Tibial artery (tissue), 4 donors: ENCODE measurements at regions not wholly inside any gene's neighbourhood (a gene's known extent, or its start where the extent isn't known, plus 50 kb on each side); places are given as distances from the start of the nearest gene placed in this dataset.

ENCODE experiments used
- DNase-seq, 2 donors: peaks; one replicate each; pipeline ENCODE4 v3.0.0-alpha.2; 2019
- H3K27ac ChIP-seq, 2 donors: fragments of 200-600 bp; sonication (generic) in 1 of 2; 1 replicate in 1 of 2; 2 replicates in 1 of 2; pipeline ENCODE4 v1.5.1; 2018 to 2019; ENCODE audit warnings: mild to moderate bottlenecking in 1 of 2
- H3K27me3 ChIP-seq, 2 donors: fragments of 200-600 bp; sonication (generic) in 1 of 2; one replicate each; pipeline versions ENCODE4 v1.5.1 to v1.6.0; 2016 to 2019
- H3K36me3 ChIP-seq, 3 donors: fragments of 200-600 bp; sonication (generic) in 2 of 3; one replicate each; pipeline ENCODE4 v1.5.1; 2016 to 2019; ENCODE audit warnings: mild to moderate bottlenecking in 2 of 3
- H3K4me1 ChIP-seq, 4 donors: fragments of 200-600 bp; sonication (generic) in 2 of 4; 1 replicate in 3 of 4; 2 replicates in 1 of 4; pipeline ENCODE4 v1.5.1; 2016 to 2019
- H3K4me3 ChIP-seq, 2 donors: fragments of 200-600 bp; sonication (generic) in 1 of 2; 1 replicate in 1 of 2; 2 replicates in 1 of 2; pipeline ENCODE4 v1.5.1; 2018 to 2019; ENCODE audit warnings: mild to moderate bottlenecking in 2 of 2
- H3K9me3 ChIP-seq, 3 donors: fragments of 200-600 bp; sonication (generic) in 1 of 3; one replicate each; pipeline ENCODE4 v1.5.1; 2016 to 2019
- intact Hi-C: fragments of 100-400 bp; cut with DNase I; formaldehyde crosslinking; loops from one replicate; pipeline ENCODE4 v1.15.0; 2023; ENCODE audit warnings: low total_unique reads
- TF ChIP-seq, protein P1 (sequence below), 2 experiments: fragments of 200-600 bp in 1 of 2; fragments of 450-650 bp in 1 of 2; IDR thresholded peaks; one replicate each; pipeline ENCODE4 v1.5.1; 2017 to 2019; ENCODE audit warnings: antibody characterized with exemption in 2 of 2, mild to moderate bottlenecking in 1 of 2, moderate library complexity in 1 of 2

- no peaks in the 10 kb centered on the region for H3K9me3 ChIP-seq
- no peaks in the 10 kb centered on the region for H3K27me3 ChIP-seq
- H3K27ac ChIP-seq, result peak overlapping the region; percentile 53 to 60
- TF ChIP-seq, protein P1, sequence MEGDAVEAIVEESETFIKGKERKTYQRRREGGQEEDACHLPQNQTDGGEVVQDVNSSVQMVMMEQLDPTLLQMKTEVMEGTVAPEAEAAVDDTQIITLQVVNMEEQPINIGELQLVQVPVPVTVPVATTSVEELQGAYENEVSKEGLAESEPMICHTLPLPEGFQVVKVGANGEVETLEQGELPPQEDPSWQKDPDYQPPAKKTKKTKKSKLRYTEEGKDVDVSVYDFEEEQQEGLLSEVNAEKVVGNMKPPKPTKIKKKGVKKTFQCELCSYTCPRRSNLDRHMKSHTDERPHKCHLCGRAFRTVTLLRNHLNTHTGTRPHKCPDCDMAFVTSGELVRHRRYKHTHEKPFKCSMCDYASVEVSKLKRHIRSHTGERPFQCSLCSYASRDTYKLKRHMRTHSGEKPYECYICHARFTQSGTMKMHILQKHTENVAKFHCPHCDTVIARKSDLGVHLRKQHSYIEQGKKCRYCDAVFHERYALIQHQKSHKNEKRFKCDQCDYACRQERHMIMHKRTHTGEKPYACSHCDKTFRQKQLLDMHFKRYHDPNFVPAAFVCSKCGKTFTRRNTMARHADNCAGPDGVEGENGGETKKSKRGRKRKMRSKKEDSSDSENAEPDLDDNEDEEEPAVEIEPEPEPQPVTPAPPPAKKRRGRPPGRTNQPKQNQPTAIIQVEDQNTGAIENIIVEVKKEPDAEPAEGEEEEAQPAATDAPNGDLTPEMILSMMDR (IDR thresholded peaks at IDR 0.05), result no peak
- no peak overlapping the region for H3K4me3 ChIP-seq
- intact Hi-C loops, result loop anchor here (10.0 kb wide), 1 partner anchor 155 kb away; no protein-coding TSS in a partner anchor
- DNase-seq, result peak in 1 of 2 donors; percentile 45
- H3K4me1 ChIP-seq, result peaks cover 0 to 61% (median 54%) of the 10 kb centered on the region in 4 donors
- no peaks in the 10 kb centered on the region for H3K36me3 ChIP-seq
Observed at GRCh38 chr20:1809611-1810510, 85.3 kb upstream of the SIRPA start.

DNA sequence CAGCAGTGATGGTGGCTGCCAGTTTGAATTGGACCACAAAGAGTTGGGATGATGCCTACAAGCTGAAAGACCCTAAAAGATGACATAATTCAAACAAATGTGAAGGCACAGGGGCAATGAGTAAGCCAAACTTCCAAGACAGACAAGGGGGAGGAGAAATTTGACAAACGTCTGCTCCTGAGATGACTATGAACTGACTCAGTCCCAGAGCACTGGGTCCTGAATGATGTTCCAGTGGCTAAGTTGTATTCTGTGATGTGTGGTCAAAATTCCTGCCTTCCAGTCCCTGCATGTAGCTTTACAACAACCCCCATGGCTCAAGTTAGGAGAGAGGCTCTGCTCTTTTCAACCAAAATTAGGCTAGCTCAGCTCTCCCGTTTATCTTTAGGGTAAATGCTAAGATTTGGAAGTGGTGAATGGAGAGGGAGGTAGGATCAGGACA is 86.1 kb upstream of the SIRPA start:
- no peak overlapping the region for H3K4me3 ChIP-seq
- H3K27ac ChIP-seq, result peak overlapping the region in 1 of 2 donors; percentile 53
- TF ChIP-seq, protein P1 (IDR thresholded peaks at IDR 0.05), result no peak
- no peak for DNase-seq
- intact Hi-C loops, result loop anchor here (10.0 kb wide), 1 partner anchor 156 kb away; no protein-coding TSS in a partner anchor
- H3K27me3 ChIP-seq, result no peaks in the 10 kb centered on the region
- no peaks in the 10 kb centered on the region for H3K9me3 ChIP-seq
- H3K36me3 ChIP-seq, result no peaks in the 10 kb centered on the region
- H3K4me1 ChIP-seq, result peaks cover 0 to 54% (median 49%) of the 10 kb centered on the region in 4 donors

DNA sequence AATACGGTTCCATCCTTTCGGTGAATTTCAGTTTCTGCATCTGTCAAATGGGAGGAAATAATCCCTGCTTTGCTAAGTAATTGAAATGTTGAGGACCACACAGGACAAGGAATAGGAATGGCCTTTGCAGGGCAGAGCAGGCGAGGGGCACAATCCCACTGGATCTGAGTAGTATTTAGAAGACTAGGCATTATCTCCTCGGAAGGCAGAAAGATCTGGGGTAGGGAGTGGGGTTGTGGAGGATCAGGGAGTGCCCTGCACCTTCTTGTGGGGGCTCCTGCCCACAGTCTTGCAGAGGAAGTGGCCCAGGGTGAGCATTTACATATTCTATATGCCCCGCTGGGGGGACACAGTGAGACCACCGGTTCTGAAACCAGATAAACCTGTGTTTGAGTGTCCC is 87.1 kb upstream of the SIRPA start:
- intact Hi-C loops, result loop anchor here (10.0 kb wide), 1 partner anchor 157 kb away; no protein-coding TSS in a partner anchor
- TF ChIP-seq, protein P1 (IDR thresholded peaks at IDR 0.05), result no peak
- peaks cover 0 to 51% (median 41%) of the 10 kb centered on the region in 4 donors for H3K4me1 ChIP-seq

GRCh38 chr20:1807394-1807793 is 87.8 kb upstream of the SIRPA start:
- no peak overlapping the region for H3K4me3 ChIP-seq
- intact Hi-C loops, result loop anchor here (10.0 kb wide), 1 partner anchor 157 kb away; no protein-coding TSS in a partner anchor
- no peak for DNase-seq
- no peaks in the 10 kb centered on the region for H3K27me3 ChIP-seq
- no peaks in the 10 kb centered on the region for H3K36me3 ChIP-seq
- TF ChIP-seq, protein P1 (IDR thresholded peaks at IDR 0.05), result no peak
- H3K4me1 ChIP-seq, result peaks cover 0 to 51% (median 41%) of the 10 kb centered on the region in 4 donors
- no peaks in the 10 kb centered on the region for H3K9me3 ChIP-seq
- no peak overlapping the region for H3K27ac ChIP-seq

More for the DNA sequence above, 87.1 kb upstream of the SIRPA start:
- H3K27me3 ChIP-seq, result no peaks in the 10 kb centered on the region
- DNase-seq, result peak in 1 of 2 donors; percentile 12
- no peak overlapping the region for H3K27ac ChIP-seq
- no peak overlapping the region for H3K4me3 ChIP-seq
- H3K36me3 ChIP-seq, result no peaks in the 10 kb centered on the region
- no peaks in the 10 kb centered on the region for H3K9me3 ChIP-seq

DNA sequence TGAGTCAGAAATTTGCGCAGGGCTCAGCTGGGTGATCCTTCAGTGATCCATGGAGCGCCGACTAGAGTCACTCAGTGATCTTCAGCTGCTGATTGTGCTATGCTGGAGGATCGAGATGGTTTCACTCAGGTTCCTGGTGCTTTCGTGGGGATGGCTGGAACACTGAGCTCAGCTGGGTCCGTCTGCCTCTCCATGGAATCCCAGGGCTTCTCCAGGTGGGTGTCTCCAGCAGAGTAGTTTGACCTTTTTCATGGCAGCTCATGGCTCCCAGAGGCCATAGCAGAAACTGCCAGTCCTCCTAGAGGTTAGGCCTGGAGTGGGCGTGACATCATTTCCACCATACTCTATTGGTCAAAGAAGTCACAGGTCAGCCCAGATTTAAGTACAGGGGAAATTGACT is 88.8 kb upstream of the SIRPA start:
- peak in 1 of 2 donors; percentile 23 for DNase-seq
- Histone ChIP-seq H3K9me3 (no peaks in the 10 kb centered on the region), H3K27ac (no peak overlapping the region), H3K4me1 (peaks cover 0 to 48% (median 41%) of the 10 kb centered on the region in 4 donors), H3K4me3 (no peak overlapping the region), H3K27me3 (no peaks in the 10 kb centered on the region), H3K36me3 (no peaks in the 10 kb centered on the region)
- TF ChIP-seq, protein P1 (IDR thresholded peaks at IDR 0.05), result no peak
- intact Hi-C loops, result loop anchor here (10.0 kb wide), 1 partner anchor 158 kb away; no protein-coding TSS in a partner anchor
